ENCODE measurements at regions not wholly inside any gene's neighbourhood (a gene's known extent, or its start where the extent isn't known, plus 50 kb on each side); places are given as distances from the start of the nearest gene placed in this dataset.

- DNase-seq: no peak
- H3K36me3 ChIP-seq: no peaks in the 10 kb centered on the region
- H3K27me3 ChIP-seq: peaks cover 19% of the 10 kb centered on the region
- in situ Hi-C loops (cut with MboI; ENCODE audit: low pct_ligation_motif_present in 1 of 4, low pct_unique_long_range_greater_than_20kb in 1 of 4, low sequenced_read_pairs in 3 of 4): no loop called here
- no peaks in the 10 kb centered on the region for H3K9me3 ChIP-seq
- TF ChIP-seq, protein P1, sequence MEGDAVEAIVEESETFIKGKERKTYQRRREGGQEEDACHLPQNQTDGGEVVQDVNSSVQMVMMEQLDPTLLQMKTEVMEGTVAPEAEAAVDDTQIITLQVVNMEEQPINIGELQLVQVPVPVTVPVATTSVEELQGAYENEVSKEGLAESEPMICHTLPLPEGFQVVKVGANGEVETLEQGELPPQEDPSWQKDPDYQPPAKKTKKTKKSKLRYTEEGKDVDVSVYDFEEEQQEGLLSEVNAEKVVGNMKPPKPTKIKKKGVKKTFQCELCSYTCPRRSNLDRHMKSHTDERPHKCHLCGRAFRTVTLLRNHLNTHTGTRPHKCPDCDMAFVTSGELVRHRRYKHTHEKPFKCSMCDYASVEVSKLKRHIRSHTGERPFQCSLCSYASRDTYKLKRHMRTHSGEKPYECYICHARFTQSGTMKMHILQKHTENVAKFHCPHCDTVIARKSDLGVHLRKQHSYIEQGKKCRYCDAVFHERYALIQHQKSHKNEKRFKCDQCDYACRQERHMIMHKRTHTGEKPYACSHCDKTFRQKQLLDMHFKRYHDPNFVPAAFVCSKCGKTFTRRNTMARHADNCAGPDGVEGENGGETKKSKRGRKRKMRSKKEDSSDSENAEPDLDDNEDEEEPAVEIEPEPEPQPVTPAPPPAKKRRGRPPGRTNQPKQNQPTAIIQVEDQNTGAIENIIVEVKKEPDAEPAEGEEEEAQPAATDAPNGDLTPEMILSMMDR (IDR thresholded peaks at IDR 0.05): no peak
- TF ChIP-seq POLR2A (IDR thresholded peaks at IDR 0.05) (no peak), EP300 (IDR thresholded peaks at IDR 0.05; ENCODE audit: low read depth) (no peak), POLR2AphosphoS5 (IDR thresholded peaks at IDR 0.05) (no peak)
- intact Hi-C loops (cut with DNase I; ENCODE audit: low total_unique reads): no loop called here
- no peaks in the 10 kb centered on the region for H3K4me1 ChIP-seq
- no peak overlapping the region for H3K4me3 ChIP-seq
- no peak overlapping the region for H3K27ac ChIP-seq
- WGBS, 2 donors (ENCODE audit: low coverage in 1 of 2): 88 to 90% methylated on average over 2 to 5 of the region's 5 CpGs
Observed at GRCh38 chr11:45483416-45483815, 182.0 kb downstream of the CHST1 start.

- intact Hi-C loops (cut with DNase I; ENCODE audit: low total_unique reads) (no loop called here), in situ Hi-C loops (cut with MboI; ENCODE audit: low pct_ligation_motif_present in 1 of 4, low pct_unique_long_range_greater_than_20kb in 1 of 4, low sequenced_read_pairs in 3 of 4) (no loop called here)
- TF ChIP-seq POLR2AphosphoS5 (IDR thresholded peaks at IDR 0.05): no peak
- TF ChIP-seq POLR2A (IDR thresholded peaks at IDR 0.05): no peak
- TF ChIP-seq, protein P1 (IDR thresholded peaks at IDR 0.05): no peak
- no peak for TF ChIP-seq EP300 (IDR thresholded peaks at IDR 0.05; ENCODE audit: low read depth)
- Histone ChIP-seq H3K27ac (no peak overlapping the region), H3K4me3 (no peak overlapping the region), H3K4me1 (no peaks in the 10 kb centered on the region), H3K27me3 (peaks cover 19% of the 10 kb centered on the region), H3K36me3 (no peaks in the 10 kb centered on the region), H3K9me3 (no peaks in the 10 kb centered on the region)
- WGBS, 2 donors (ENCODE audit: low coverage in 1 of 2): 68% methylated on average over 7 of the region's 7 CpGs; no CpG with 5 or more reads in 1 of the 2 donors
- no peak for DNase-seq
Observed at GRCh38 chr11:45482331-45482730, 183.1 kb downstream of the CHST1 start.

DNA sequence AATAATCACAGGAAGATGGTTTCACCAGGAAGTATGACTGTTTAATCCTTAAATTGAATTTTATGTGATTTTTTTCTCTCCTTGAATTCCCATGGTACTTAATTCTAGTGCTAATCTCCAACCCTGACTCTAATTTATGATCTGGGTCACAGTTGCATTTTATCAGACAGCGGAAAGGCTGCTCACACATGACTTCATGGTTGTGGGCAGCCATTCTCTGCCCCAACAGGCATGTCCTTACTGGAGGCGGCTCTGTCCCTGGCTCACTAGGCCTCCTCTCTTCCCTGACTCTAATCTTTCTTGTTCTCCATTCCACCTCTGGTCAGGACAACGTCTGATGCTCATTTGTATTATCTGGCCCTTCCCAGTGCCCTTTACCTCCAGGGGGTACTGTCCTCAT is 184.4 kb downstream of the CHST1 start:
- H3K36me3 ChIP-seq: no peaks in the 10 kb centered on the region
- no peaks in the 10 kb centered on the region for H3K9me3 ChIP-seq
- in situ Hi-C loops (cut with MboI; ENCODE audit: low pct_ligation_motif_present in 1 of 4, low pct_unique_long_range_greater_than_20kb in 1 of 4, low sequenced_read_pairs in 3 of 4) (no loop called here), intact Hi-C loops (cut with DNase I; ENCODE audit: low total_unique reads) (no loop called here)
- no peak overlapping the region for H3K27ac ChIP-seq
- H3K4me1 ChIP-seq: no peaks in the 10 kb centered on the region
- H3K27me3 ChIP-seq: peaks cover 19% of the 10 kb centered on the region
- H3K4me3 ChIP-seq: no peak overlapping the region
- WGBS, 2 donors (ENCODE audit: low coverage in 1 of 2): 75 to 100% methylated on average over 1 to 3 of the region's 3 CpGs
- TF ChIP-seq, protein P1 (IDR thresholded peaks at IDR 0.05): no peak
- TF ChIP-seq EP300 (IDR thresholded peaks at IDR 0.05; ENCODE audit: low read depth): no peak
- no peak for TF ChIP-seq POLR2A (IDR thresholded peaks at IDR 0.05)
- no peak for TF ChIP-seq POLR2AphosphoS5 (IDR thresholded peaks at IDR 0.05)
- no peak for DNase-seq

DNA sequence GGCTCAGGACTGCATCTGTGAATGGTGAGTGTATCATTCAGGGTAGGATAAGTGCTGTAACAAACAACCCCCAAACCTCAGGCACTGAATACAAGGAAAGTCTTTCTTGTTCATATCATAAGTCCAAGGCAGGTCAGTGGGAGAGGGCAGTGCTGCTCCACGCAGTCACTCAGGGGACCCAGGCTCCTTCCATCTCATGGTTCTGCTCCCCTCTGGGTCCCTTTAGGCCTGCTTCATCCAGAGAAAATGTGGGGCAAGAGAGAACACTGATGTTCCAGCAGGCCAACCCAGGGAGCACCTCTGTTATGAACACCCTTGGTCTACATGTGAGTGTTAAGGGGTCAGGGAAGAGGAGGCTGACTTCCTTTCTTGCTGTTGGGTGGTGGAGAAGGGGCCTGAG is 187.8 kb downstream of the CHST1 start:
- intact Hi-C loops (cut with DNase I; ENCODE audit: low total_unique reads): no loop called here
- WGBS, 2 donors (ENCODE audit: low coverage in 1 of 2): 85% methylated on average over 1 of the region's 1 CpG; no CpG with 5 or more reads in 1 of the 2 donors
- H3K4me1 ChIP-seq: no peaks in the 10 kb centered on the region
- H3K36me3 ChIP-seq: no peaks in the 10 kb centered on the region
- no peaks in the 10 kb centered on the region for H3K9me3 ChIP-seq
- DNase-seq: no peak
- H3K27me3 ChIP-seq: peaks cover 10% of the 10 kb centered on the region
- H3K27ac ChIP-seq: no peak overlapping the region
- in situ Hi-C loops (cut with MboI; ENCODE audit: low pct_ligation_motif_present in 1 of 4, low pct_unique_long_range_greater_than_20kb in 1 of 4, low sequenced_read_pairs in 3 of 4): no loop called here
- no peak overlapping the region for H3K4me3 ChIP-seq
- TF ChIP-seq EP300 (IDR thresholded peaks at IDR 0.05; ENCODE audit: low read depth): no peak
- TF ChIP-seq, protein P1 (IDR thresholded peaks at IDR 0.05): no peak
- no peak for TF ChIP-seq POLR2A (IDR thresholded peaks at IDR 0.05)
- no peak for TF ChIP-seq POLR2AphosphoS5 (IDR thresholded peaks at IDR 0.05)
